OCI-LY1 (cell line): ENCODE measurements at regions not wholly inside any gene's neighbourhood (a gene's known extent, or its start where the extent isn't known, plus 50 kb on each side); places are given as distances from the start of the nearest gene placed in this dataset.

Source experiments
- CTCF ChIP-seq: fragments of 200-600 bp; sonication (generic), shearing (Covaris generic); IDR thresholded peaks from 2 replicates; pipeline ENCODE4 v1.5.1; 2017; ENCODE audit warnings: mild to moderate bottlenecking, antibody characterized with exemption, low read length, moderate library complexity, mixed read lengths
- EZH2 ChIP-seq: fragments of 200-600 bp; sonication (generic), shearing (Covaris generic); IDR thresholded peaks from 2 replicates; pipeline ENCODE4 v1.8.0; 2017; ENCODE audit warnings: borderline replicate concordance, mixed run types, mild to moderate bottlenecking, antibody characterized with exemption, low read length, moderate library complexity, mixed read lengths

- TF ChIP-seq CTCF (no peak), EZH2 (no peak)
Observed at GRCh38 chr7:68243128-68243527, 1246.5 kb downstream of the TYW1 start.
